ENCODE measurements at regions not wholly inside any gene's neighbourhood (a gene's known extent, or its start where the extent isn't known, plus 50 kb on each side); places are given as distances from the start of the nearest gene placed in this dataset.

- no peak overlapping the region for H3K9ac ChIP-seq (ENCODE audit: low read length)
- no peaks in the 10 kb centered on the region for H3K79me2 ChIP-seq (ENCODE audit: insufficient read depth, low read length)
- H3K9me2 ChIP-seq (ENCODE audit: low read depth, low read length), result no peaks in the 10 kb centered on the region
- H4K20me1 ChIP-seq (ENCODE audit: insufficient read depth, low read length), result no peaks in the 10 kb centered on the region
- H3F3A ChIP-seq (ENCODE audit: insufficient read depth, low read length), result no peaks in the 10 kb centered on the region
- H3K36me3 ChIP-seq (ENCODE audit: insufficient read depth, low read length), result no peaks in the 10 kb centered on the region
- no peak overlapping the region for H3K4me3 ChIP-seq (ENCODE audit: low read depth, low read length, poor library complexity, severe bottlenecking)
- no peak overlapping the region for H2AFZ ChIP-seq (ENCODE audit: low read length)
- TF ChIP-seq, protein P1, sequence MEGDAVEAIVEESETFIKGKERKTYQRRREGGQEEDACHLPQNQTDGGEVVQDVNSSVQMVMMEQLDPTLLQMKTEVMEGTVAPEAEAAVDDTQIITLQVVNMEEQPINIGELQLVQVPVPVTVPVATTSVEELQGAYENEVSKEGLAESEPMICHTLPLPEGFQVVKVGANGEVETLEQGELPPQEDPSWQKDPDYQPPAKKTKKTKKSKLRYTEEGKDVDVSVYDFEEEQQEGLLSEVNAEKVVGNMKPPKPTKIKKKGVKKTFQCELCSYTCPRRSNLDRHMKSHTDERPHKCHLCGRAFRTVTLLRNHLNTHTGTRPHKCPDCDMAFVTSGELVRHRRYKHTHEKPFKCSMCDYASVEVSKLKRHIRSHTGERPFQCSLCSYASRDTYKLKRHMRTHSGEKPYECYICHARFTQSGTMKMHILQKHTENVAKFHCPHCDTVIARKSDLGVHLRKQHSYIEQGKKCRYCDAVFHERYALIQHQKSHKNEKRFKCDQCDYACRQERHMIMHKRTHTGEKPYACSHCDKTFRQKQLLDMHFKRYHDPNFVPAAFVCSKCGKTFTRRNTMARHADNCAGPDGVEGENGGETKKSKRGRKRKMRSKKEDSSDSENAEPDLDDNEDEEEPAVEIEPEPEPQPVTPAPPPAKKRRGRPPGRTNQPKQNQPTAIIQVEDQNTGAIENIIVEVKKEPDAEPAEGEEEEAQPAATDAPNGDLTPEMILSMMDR (IDR thresholded peaks at IDR 0.05; ENCODE audit: low read length), result no peak
- no peak for TF ChIP-seq EZH2 (IDR thresholded peaks at IDR 0.05; ENCODE audit: borderline replicate concordance, low read length)
- no peaks in the 10 kb centered on the region for H3K27me3 ChIP-seq (ENCODE audit: insufficient read depth, low read length)
- H3K27ac ChIP-seq (ENCODE audit: low read depth, low read length, poor library complexity, severe bottlenecking), result no peak overlapping the region
- no peaks in the 10 kb centered on the region for H3K4me1 ChIP-seq (ENCODE audit: insufficient read depth, low read length, severe bottlenecking)
- no peaks in the 10 kb centered on the region for H3K9me3 ChIP-seq (ENCODE audit: low read length)
- H3K4me2 ChIP-seq (ENCODE audit: low read length), result no peak overlapping the region
Observed at GRCh38 chr20:11980263-11980662, 62.6 kb downstream of the BTBD3 start.

GRCh38 chr20:11981366-11981947, 63.8 kb downstream of the BTBD3 start:
- H3K9ac ChIP-seq (ENCODE audit: low read length), result no peak overlapping the region
- H3K36me3 ChIP-seq (ENCODE audit: insufficient read depth, low read length), result no peaks in the 10 kb centered on the region
- H3K4me2 ChIP-seq (ENCODE audit: low read length), result no peak overlapping the region
- H3K79me2 ChIP-seq (ENCODE audit: insufficient read depth, low read length), result no peaks in the 10 kb centered on the region
- H3K4me3 ChIP-seq (ENCODE audit: low read depth, low read length, poor library complexity, severe bottlenecking), result no peak overlapping the region
- no peaks in the 10 kb centered on the region for H4K20me1 ChIP-seq (ENCODE audit: insufficient read depth, low read length)
- H3K9me3 ChIP-seq (ENCODE audit: low read length), result no peaks in the 10 kb centered on the region
- no peaks in the 10 kb centered on the region for H3F3A ChIP-seq (ENCODE audit: insufficient read depth, low read length)
- no peaks in the 10 kb centered on the region for H3K27me3 ChIP-seq (ENCODE audit: insufficient read depth, low read length)
- H3K4me1 ChIP-seq (ENCODE audit: insufficient read depth, low read length, severe bottlenecking), result no peaks in the 10 kb centered on the region
- no peaks in the 10 kb centered on the region for H3K9me2 ChIP-seq (ENCODE audit: low read depth, low read length)
- no peak overlapping the region for H2AFZ ChIP-seq (ENCODE audit: low read length)
- no peak overlapping the region for H3K27ac ChIP-seq (ENCODE audit: low read depth, low read length, poor library complexity, severe bottlenecking)
- no peak for TF ChIP-seq EZH2 (IDR thresholded peaks at IDR 0.05; ENCODE audit: borderline replicate concordance, low read length)
- TF ChIP-seq, protein P1 (IDR thresholded peaks at IDR 0.05; ENCODE audit: low read length), result no peak

GRCh38 chr20:11982289-11982954, 64.7 kb downstream of the BTBD3 start:
- Histone ChIP-seq H3K9me2 (ENCODE audit: low read depth, low read length) (no peaks in the 10 kb centered on the region), H3K9me3 (ENCODE audit: low read length) (no peaks in the 10 kb centered on the region), H3K9ac (ENCODE audit: low read length) (no peak overlapping the region), H3K4me3 (ENCODE audit: low read depth, low read length, poor library complexity, severe bottlenecking) (no peak overlapping the region), H2AFZ (ENCODE audit: low read length) (no peak overlapping the region), H3K36me3 (ENCODE audit: insufficient read depth, low read length) (no peaks in the 10 kb centered on the region), H3K4me1 (ENCODE audit: insufficient read depth, low read length, severe bottlenecking) (no peaks in the 10 kb centered on the region), H3K4me2 (ENCODE audit: low read length) (no peak overlapping the region), H3K79me2 (ENCODE audit: insufficient read depth, low read length) (no peaks in the 10 kb centered on the region), H3K27ac (ENCODE audit: low read depth, low read length, poor library complexity, severe bottlenecking) (no peak overlapping the region), H3K27me3 (ENCODE audit: insufficient read depth, low read length) (no peaks in the 10 kb centered on the region), H4K20me1 (ENCODE audit: insufficient read depth, low read length) (no peaks in the 10 kb centered on the region), H3F3A (ENCODE audit: insufficient read depth, low read length) (no peaks in the 10 kb centered on the region)
- no peak for TF ChIP-seq EZH2 (IDR thresholded peaks at IDR 0.05; ENCODE audit: borderline replicate concordance, low read length)
- TF ChIP-seq, protein P1 (IDR thresholded peaks at IDR 0.05; ENCODE audit: low read length), result no peak
